ENCODE measurements at regions not wholly inside any gene's neighbourhood (a gene's known extent, or its start where the extent isn't known, plus 50 kb on each side); places are given as distances from the start of the nearest gene placed in this dataset.

DNA sequence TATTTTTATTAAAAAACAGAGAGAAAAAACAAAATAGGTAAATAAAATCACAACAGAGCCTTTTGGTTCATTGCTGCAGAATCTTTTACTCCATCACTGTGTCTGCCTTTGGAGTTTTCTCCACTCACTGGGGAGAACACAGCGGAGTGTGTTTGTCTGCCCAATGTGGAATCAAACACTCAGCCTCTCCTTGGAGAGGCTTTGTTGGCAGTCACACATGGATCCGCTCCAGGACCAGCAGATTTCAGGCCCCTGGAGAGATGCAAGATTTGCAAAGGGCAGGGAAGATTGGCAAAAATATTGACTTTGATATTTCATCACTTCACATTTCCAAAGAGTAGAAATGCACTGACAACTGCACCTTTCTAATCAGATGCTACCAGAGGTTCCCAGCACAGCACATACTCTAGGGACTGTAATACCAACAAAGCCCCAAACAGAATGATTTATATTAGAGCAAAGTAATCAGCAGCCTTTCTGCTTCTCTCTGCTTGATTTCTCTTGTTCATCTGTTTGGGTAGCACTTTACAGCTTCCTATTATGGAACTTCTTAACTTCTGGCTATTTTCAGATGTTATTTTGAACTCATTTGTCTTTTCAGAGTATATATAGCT, 1898.8 kb upstream of the PIK3C3 start:
- POLR2A ChIA-PET: no interaction called here
- WGBS (ENCODE audit: insufficient coverage, insufficient replicate concordance, low lambda C conversion rate, missing lambda C conversion rate): 13% methylated on average over 2 of the region's 2 CpGs
- no peak for ATAC-seq

More for the DNA sequence above, 1898.8 kb upstream of the PIK3C3 start:
- no peaks in the 10 kb centered on the region for H3K36me3 ChIP-seq (ENCODE audit: control insufficient read depth in 2 of 2, insufficient read depth in 2 of 2, low read length in 1 of 2)
- in situ Hi-C loops (cut with MboI) (no loop called here), intact Hi-C loops (cut with micrococcal nuclease; ENCODE audit: unreplicated experiment) (no loop called here)
- no peaks in the 10 kb centered on the region for H3K27me3 ChIP-seq (replicated peaks in 1 of 2; ENCODE audit: control insufficient read depth in 2 of 2, insufficient read depth in 2 of 2, low read length in 1 of 2)
- ChIA-PET RAD21 (ENCODE audit: unreplicated experiment) (no interaction called here), CTCF (no interaction called here), SMC1A (ENCODE audit: uncharacterized antibody, unreplicated experiment) (no interaction called here)
- no peak overlapping the region for H2AFZ ChIP-seq (ENCODE audit: control insufficient read depth, low read depth, low read length)
- no peak for FAIRE-seq
- H3K9ac ChIP-seq (ENCODE audit: control insufficient read depth, insufficient read depth, low read length): no peak overlapping the region
- no peaks in the 10 kb centered on the region for H3K9me3 ChIP-seq (replicated peaks; ENCODE audit: control insufficient read depth, insufficient read depth, low read length)
- no peak for TF ChIP-seq BHLHE40 (IDR thresholded peaks at IDR 0.05; ENCODE audit: borderline replicate concordance in 1 of 2, low read depth in 2 of 2, low read length in 1 of 2)
- no peak for TF ChIP-seq NFIC (IDR thresholded peaks at IDR 0.05; ENCODE audit: low read depth, low read length)
- TF ChIP-seq CREB1 (IDR thresholded peaks at IDR 0.05; ENCODE audit: low read depth): no peak
- no peak for TF ChIP-seq NR2C1 (IDR thresholded peaks at IDR 0.05)
- TF ChIP-seq ZZZ3 (IDR thresholded peaks at IDR 0.05; ENCODE audit: control insufficient read depth, insufficient read length, low read depth): no peak
- no peak for TF ChIP-seq SMAD5 (IDR thresholded peaks at IDR 0.05; ENCODE audit: low read depth)
- no peak for TF ChIP-seq RBBP5 (conservative IDR thresholded peaks at IDR 0.05)
- no peak for TF ChIP-seq MEF2A (IDR thresholded peaks at IDR 0.05; ENCODE audit: insufficient read depth, low read depth, low read length)
- TF ChIP-seq EGR1 (IDR thresholded peaks at IDR 0.05; ENCODE audit: borderline replicate concordance in 1 of 2, low read depth in 2 of 2, low read length in 2 of 2): no peak
- TF ChIP-seq RELA (IDR thresholded peaks at IDR 0.05; ENCODE audit: borderline replicate concordance, partially characterized antibody): no peak
- no peak for TF ChIP-seq SUZ12 (IDR thresholded peaks at IDR 0.05; ENCODE audit: unreplicated experiment)
- TF ChIP-seq, protein P1, sequence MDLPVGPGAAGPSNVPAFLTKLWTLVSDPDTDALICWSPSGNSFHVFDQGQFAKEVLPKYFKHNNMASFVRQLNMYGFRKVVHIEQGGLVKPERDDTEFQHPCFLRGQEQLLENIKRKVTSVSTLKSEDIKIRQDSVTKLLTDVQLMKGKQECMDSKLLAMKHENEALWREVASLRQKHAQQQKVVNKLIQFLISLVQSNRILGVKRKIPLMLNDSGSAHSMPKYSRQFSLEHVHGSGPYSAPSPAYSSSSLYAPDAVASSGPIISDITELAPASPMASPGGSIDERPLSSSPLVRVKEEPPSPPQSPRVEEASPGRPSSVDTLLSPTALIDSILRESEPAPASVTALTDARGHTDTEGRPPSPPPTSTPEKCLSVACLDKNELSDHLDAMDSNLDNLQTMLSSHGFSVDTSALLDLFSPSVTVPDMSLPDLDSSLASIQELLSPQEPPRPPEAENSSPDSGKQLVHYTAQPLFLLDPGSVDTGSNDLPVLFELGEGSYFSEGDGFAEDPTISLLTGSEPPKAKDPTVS (IDR thresholded peaks at IDR 0.05; ENCODE audit: low read depth, low read length): no peak
- no peak for TF ChIP-seq SRF (IDR thresholded peaks at IDR 0.05; ENCODE audit: low read depth in 2 of 2, low read length in 2 of 2)
- TF ChIP-seq POU2F2 (IDR thresholded peaks at IDR 0.05; ENCODE audit: borderline replicate concordance, low read depth, low read length): no peak
- TF ChIP-seq RUNX3 (IDR thresholded peaks at IDR 0.05; ENCODE audit: low read length): no peak
- TF ChIP-seq BACH1 (IDR thresholded peaks at IDR 0.05; ENCODE audit: borderline replicate concordance): no peak
- BruUV-seq (replicated peaks): no TSS peak
- H3K4me2 ChIP-seq (ENCODE audit: control insufficient read depth, insufficient read depth): no peak overlapping the region
- H4K20me1 ChIP-seq (ENCODE audit: control insufficient read depth, insufficient read depth): no peaks in the 10 kb centered on the region
- no peaks in the 10 kb centered on the region for H3K4me1 ChIP-seq (ENCODE audit: control insufficient read depth, insufficient read depth, low read length)
- no peak overlapping the region for H3K27ac ChIP-seq (ENCODE audit: control insufficient read depth, insufficient read depth)
- DNase-seq (ENCODE audit: low read depth, low spot score): no peak
- no peaks in the 10 kb centered on the region for H3K79me2 ChIP-seq (ENCODE audit: control insufficient read depth, insufficient read depth, low read length)
- H3K4me3 ChIP-seq: no peak overlapping the region

Measured in GM12878 (cell line).